VCaP (cell line): ENCODE measurements at regions not wholly inside any gene's neighbourhood (a gene's known extent, or its start where the extent isn't known, plus 50 kb on each side); places are given as distances from the start of the nearest gene placed in this dataset.
"Not testable (repeated sequence)": the region's sequence is repeated elsewhere in the genome, so short reads cannot be mapped to it uniquely, and the experiment has no call there.

Experiments
- H3K27ac ChIP-seq: fragments of 450-650 bp; 2 replicates; pipeline ENCODE4 v1.5.1; 2017
- TF ChIP-seq, protein P1 (sequence below): fragments of 450-650 bp; conservative IDR thresholded peaks from 2 replicates; pipeline ENCODE4 v1.5.1; 2017; ENCODE audit warnings: mild to moderate bottlenecking, moderate library complexity

DNA sequence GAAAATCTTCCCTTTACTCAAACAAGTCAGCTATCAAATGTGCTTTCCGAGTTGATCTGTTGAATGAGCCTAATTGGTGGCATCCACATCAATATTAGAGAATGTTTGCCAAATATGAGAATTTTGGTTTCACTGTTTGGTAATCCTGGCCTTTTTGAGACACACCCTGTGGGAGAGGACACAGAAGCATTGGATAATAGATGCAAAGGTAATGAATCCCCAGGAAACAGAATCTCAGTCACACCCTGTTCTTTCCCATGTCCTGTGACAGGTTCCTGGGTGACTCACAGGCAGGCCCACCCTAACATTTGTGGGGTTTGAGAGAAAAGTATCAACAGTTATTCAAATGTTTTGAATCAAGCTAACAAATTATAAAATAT lies 99.8 kb upstream of the PELI1 start:
- TF ChIP-seq, protein P1, sequence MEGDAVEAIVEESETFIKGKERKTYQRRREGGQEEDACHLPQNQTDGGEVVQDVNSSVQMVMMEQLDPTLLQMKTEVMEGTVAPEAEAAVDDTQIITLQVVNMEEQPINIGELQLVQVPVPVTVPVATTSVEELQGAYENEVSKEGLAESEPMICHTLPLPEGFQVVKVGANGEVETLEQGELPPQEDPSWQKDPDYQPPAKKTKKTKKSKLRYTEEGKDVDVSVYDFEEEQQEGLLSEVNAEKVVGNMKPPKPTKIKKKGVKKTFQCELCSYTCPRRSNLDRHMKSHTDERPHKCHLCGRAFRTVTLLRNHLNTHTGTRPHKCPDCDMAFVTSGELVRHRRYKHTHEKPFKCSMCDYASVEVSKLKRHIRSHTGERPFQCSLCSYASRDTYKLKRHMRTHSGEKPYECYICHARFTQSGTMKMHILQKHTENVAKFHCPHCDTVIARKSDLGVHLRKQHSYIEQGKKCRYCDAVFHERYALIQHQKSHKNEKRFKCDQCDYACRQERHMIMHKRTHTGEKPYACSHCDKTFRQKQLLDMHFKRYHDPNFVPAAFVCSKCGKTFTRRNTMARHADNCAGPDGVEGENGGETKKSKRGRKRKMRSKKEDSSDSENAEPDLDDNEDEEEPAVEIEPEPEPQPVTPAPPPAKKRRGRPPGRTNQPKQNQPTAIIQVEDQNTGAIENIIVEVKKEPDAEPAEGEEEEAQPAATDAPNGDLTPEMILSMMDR = no peak
- no peak overlapping the region for H3K27ac ChIP-seq

DNA sequence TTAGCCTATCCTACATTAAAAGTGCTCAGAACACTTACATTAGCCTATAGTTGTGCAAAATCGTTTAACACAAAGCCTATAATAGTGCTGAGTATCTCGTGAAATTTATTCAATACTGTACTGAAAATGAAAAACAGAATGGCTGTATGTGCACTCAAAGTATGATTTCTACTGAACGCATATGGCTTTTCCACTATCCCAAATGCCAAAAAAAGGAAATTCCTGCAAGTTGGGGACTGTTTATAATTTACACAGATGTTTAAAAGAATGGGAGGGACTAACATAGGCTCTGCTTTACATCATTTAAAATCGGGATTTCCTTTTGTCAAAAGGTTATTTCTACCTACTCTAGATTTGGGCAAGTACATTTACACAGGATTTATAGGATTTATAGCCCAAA lies 101.4 kb upstream of the PELI1 start:
- TF ChIP-seq, protein P1 = no peak
- H3K27ac ChIP-seq = no peak overlapping the region

DNA sequence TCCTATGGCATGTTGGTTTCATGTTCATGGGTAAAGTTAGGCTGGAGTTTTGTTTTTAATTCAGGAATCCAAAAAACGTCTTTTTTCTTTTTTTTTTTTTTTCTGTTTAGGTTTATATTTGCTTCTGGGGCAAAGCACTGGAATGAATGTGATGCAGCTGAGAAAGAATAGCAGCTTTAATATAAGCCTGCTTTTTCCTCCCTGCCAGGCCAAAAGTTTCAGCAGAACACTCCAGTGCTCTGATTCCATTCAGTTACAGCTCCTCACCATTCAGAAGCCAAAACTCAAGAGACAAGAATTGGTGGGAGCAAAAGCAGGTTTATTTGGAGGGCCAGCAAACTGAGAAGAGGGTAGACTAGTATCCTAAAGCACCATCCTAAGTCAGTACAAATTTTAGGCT lies 102.7 kb upstream of the PELI1 start:
- TF ChIP-seq, protein P1 = no peak
- no peak overlapping the region for H3K27ac ChIP-seq

DNA sequence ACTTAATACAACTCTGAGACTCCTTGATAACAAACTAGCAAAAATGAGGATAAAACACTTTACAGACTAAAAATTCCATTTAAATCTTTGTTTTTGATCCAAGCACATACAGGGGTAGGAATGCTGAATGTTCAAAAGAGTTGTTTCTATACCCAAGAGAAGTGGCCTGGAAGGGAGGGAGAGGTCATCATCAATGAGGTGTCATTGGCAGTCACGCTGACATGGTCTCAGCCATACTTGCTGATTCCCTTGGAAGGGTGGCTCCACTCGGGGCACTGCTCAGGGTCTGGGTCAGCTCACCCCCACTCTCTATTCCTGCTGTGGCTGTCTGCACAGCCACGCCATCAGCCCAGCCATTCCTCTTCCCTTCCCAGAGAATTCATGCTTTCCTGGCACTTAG lies 105.2 kb upstream of the PELI1 start:
- TF ChIP-seq, protein P1 = no peak
- H3K27ac ChIP-seq = no peak overlapping the region

DNA sequence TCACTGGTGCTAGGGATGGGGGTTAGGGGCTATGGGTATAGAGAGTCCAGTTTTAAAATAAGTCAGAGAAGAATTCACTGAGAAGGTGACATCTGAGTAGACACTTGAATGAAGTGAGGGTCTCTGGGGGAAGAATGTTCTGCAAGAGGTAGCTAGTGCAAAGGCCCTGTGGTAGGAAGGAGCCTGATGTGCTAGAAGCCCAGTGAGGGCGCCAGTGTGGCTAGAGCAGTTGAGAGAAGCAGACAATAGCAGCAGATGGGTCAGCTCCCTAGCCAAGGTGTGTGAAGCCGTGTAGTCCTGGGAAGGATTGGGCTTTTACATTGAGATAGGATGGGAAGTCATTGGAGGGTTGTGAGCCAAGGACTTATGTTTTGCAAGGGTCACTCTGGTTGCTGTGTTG lies 105.8 kb upstream of the PELI1 start:
- no peak overlapping the region for H3K27ac ChIP-seq
- TF ChIP-seq, protein P1 = no peak

DNA sequence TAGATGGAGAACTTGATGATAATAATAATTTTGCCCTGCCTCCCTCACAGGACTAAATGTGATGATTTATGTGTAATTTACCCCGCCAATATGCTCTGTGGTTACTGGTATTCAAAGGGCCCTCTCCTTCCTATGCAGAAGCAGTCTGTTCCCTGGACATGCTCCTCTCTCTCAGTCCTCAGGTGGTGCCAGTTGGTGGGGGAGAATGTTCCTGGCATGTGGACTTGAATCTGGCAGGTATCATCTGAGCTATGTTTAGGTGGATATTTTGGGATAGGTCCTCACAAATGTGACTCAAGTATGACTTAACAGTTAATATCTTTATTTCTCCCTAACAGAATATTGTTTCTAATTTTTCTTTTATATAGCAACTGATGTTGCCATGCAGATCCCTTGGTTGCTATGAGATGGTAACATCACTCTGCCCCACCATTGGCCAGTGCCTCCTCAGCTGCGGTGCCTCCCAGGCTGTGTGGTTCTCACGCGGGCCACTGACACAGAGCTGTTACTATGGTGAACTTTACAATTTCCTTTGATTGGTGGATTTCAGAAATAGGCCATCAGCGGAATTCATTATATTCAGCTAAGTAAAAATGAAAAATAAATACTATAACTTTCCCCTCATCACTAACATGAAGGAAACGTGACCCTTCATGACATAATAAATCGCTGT lies 106.7 kb upstream of the PELI1 start:
- no peak overlapping the region for H3K27ac ChIP-seq
- TF ChIP-seq, protein P1 = no peak

DNA sequence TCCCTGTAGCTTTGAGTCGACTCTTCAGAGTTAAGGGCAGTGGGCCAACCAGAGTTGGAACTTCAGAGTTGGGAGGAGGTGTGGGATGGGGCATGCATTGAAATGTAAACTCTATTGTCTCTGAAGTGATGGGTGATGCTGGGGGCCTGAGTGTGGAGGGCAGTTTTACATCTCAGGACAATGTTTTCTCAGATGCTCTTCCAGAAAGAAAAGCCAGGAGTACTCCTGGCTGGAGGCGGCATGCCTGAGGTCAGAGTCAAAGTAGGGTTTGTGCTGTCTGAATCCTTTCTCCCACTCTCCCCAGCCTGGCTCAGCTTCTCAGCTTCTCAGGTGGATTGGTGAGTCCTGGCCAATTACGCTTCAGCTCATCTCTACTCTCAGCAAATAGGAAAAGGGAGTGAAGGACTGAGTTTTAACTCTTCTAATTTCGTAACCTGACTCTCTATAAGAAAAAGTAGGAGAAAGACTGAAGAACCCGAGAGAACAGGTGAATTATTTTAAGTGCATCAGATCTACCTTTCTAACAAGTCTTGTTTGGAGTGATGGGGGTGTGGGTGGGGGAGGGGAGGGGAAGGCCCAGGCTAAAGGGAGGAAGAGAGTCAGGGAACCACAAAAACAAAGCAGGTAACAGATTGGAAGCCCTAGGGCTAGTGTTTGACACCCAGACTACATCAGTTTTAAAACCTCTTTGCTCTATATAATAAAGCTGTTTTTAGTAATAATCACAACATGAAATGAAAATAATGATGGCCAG lies 107.5 kb upstream of the PELI1 start:
- TF ChIP-seq, protein P1 = no peak
- no peak overlapping the region for H3K27ac ChIP-seq

DNA sequence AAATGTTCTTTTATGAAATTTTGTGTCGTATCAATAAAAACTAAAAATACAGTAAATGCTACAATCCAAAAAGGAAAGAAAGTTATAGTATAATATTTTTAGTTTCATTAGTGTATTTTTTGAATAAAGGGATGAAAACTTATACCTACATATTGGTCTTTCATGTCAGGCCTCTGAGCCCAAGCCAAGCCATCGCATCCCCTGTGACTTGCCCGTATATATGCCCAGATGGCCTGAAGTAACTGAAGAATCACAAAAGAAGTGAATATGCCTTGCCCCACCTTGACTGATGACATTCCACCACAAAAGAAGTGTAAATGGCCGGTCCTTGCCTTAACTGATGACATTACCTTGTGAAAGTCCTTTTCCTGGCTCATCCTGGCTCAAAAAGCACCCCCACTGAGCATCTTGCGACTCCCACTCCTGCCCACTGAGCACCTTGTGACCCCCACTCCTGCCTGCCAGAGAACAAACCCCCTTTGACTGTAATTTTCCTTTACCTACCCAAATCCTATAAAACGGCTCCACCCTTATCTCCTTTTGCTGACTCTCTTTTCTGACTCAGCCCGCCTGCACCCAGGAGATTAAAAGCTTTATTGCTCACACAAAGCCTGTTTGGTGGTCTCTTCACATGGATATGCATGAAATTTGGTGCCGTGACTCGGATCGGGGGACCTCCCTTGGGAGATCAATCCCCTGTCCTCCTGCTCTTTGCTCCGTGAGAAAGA lies 108.2 kb upstream of the PELI1 start:
- H3K27ac ChIP-seq = not testable (repeated sequence)

DNA sequence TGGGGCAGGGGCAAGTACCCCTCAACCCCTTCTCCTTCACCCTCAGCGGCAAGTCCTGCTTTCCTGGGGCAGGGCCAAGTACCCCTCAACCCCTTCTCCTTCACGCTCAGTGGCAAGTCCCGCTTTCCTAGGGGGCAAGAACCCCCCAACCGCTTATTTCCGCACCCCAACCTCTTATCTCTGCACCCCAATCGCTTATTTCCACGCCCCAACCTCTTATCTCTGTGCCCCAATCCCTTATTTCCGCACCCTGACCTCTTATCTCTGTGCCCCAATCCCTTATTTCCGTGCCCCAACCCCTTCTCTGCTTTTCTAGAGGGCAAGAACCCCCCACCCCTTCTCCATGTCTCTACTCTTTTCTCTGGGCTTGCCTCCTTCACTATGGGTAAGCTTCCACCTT lies 109.2 kb upstream of the PELI1 start:
- not testable (repeated sequence) for H3K27ac ChIP-seq
